GM12878 (cell line): ENCODE measurements at regions not wholly inside any gene's neighbourhood (a gene's known extent, or its start where the extent isn't known, plus 50 kb on each side); places are given as distances from the start of the nearest gene placed in this dataset.

Source experiments
- ATAC-seq: fragments of 200-7000 bp; cut with Tn5 transposase; 3 replicates; pipeline ENCODE4 v1.9.1; 2020; ENCODE audit warnings: mild to moderate bottlenecking, moderate library complexity
- BruUV-seq: library from RNA; stranded (reverse); fragments of 400-500 nt; replicated peaks from 2 replicates; lab custom pipeline; 2021; lab: Mats Ljungman, UMichigan
- CTCF ChIA-PET: fragments of 300-600 bp; sonication (Branson Sonifier 250); formaldehyde crosslinking; extraction: SDS; loops from one replicate; lab custom pipeline; 2021; ENCODE audit warnings: inconsistent platforms; lab: Yijun Ruan, JAX
- POLR2A ChIA-PET: fragments of 350-600 bp; formaldehyde crosslinking; extraction: SDS; loops from one replicate; lab custom pipeline; 2021; ENCODE audit warnings: inconsistent platforms; lab: Charles Lee
- RAD21 ChIA-PET: fragments of 300-600 bp; sonication (Branson Sonifier 250); formaldehyde crosslinking; loops from one replicate; lab custom pipeline; 2023; ENCODE audit warnings: antibody characterized with exemption; ENCODE audit not compliant: unreplicated experiment; lab: Charles Lee
- SMC1A ChIA-PET: fragments of 300-600 bp; sonication (Branson Sonifier 250); formaldehyde crosslinking; loops from one replicate; lab custom pipeline; 2023; ENCODE audit not compliant: unreplicated experiment, uncharacterized antibody; lab: Charles Lee
- DNase-seq: peaks from one replicate; pipeline ENCODE4 v3.0.0-alpha.2; 2011; ENCODE audit warnings: low read depth, low spot score
- FAIRE-seq: peaks from 3 replicates; lab custom pipeline; 2011; peaks lifted over from hg19 to GRCh38; lab: Jason Lieb, UNC
- H2AFZ ChIP-seq: 2 replicates; pipeline ENCODE4 v1.6.0; 2011; ENCODE audit warnings: low read depth, low read length, control low read depth; ENCODE audit not compliant: control insufficient read depth
- H3K27ac ChIP-seq: 2 replicates; pipeline ENCODE4 v1.5.1; 2011; ENCODE audit warnings: control low read depth; ENCODE audit not compliant: control insufficient read depth, insufficient read depth
- H3K27me3 ChIP-seq, 2 experiments: replicated peaks in 1 of 2; 2 replicates each; pipeline versions ENCODE4 v1.6.0 to v1.6.1; 2011; ENCODE audit warnings: low read length in 1 of 2; ENCODE audit not compliant: control insufficient read depth in 2 of 2, insufficient read depth in 2 of 2
- H3K36me3 ChIP-seq, 2 experiments: 2 replicates each; pipeline ENCODE4 v1.5.1; 2011; ENCODE audit warnings: low read length in 1 of 2; ENCODE audit not compliant: control insufficient read depth in 2 of 2, insufficient read depth in 2 of 2
- H3K4me1 ChIP-seq: 2 replicates; pipeline ENCODE4 v1.6.1; 2011; ENCODE audit warnings: mild to moderate bottlenecking, low read length, moderate library complexity, mixed read lengths; ENCODE audit not compliant: control insufficient read depth, insufficient read depth
- H3K4me2 ChIP-seq: 2 replicates; pipeline ENCODE4 v1.6.0; 2011; ENCODE audit warnings: control low read depth; ENCODE audit not compliant: control insufficient read depth, insufficient read depth
- H3K4me3 ChIP-seq: fragments of 200-600 bp; sonication (generic); 2 replicates; pipeline ENCODE4 v1.5.1; 2016
- H3K79me2 ChIP-seq: 2 replicates; pipeline ENCODE4 v1.6.0; 2011; ENCODE audit warnings: low read length; ENCODE audit not compliant: control insufficient read depth, insufficient read depth
- H3K9ac ChIP-seq: 2 replicates; pipeline ENCODE4 v1.8.0; 2011; ENCODE audit warnings: low read length, control low read depth, mixed read lengths; ENCODE audit not compliant: control insufficient read depth, insufficient read depth
- H3K9me3 ChIP-seq: replicated peaks from 3 replicates; pipeline ENCODE4 v1.5.1; 2011; ENCODE audit warnings: mild to moderate bottlenecking, low read length; ENCODE audit not compliant: control insufficient read depth, insufficient read depth
- H4K20me1 ChIP-seq: 2 replicates; pipeline ENCODE4 v1.6.0; 2011; ENCODE audit not compliant: control insufficient read depth, insufficient read depth
- BRCA1 ChIP-seq: IDR thresholded peaks from 2 replicates; pipeline ENCODE4 v1.6.1; 2011; ENCODE audit warnings: low read depth, low read length, improper control_type of control experiment
- CEBPZ ChIP-seq: fragments of 150-350 bp; IDR thresholded peaks from 2 replicates; pipeline ENCODE4 v1.6.1; 2016; ENCODE audit warnings: low read depth, low read length
- CHD4 ChIP-seq: fragments of 200-600 bp; sonication (generic); IDR thresholded peaks from 2 replicates; pipeline ENCODE4 v1.6.1; 2016; ENCODE audit warnings: mild to moderate bottlenecking
- MTA3 ChIP-seq: IDR thresholded peaks from 2 replicates; pipeline ENCODE4 v1.6.1; 2012; ENCODE audit warnings: low read length, inconsistent platforms, borderline replicate concordance
- RFX5 ChIP-seq: IDR thresholded peaks from 2 replicates; pipeline ENCODE4 v1.6.1; 2011; ENCODE audit warnings: low read depth, low read length, improper control_type of control experiment
- STAT1 ChIP-seq: fragments of 450-650 bp; conservative IDR thresholded peaks from 2 replicates; pipeline ENCODE4 v1.6.1; 2014; ENCODE audit warnings: antibody characterized with exemption, mild to moderate bottlenecking
- YBX1 ChIP-seq: fragments of 450-650 bp; IDR thresholded peaks from 2 replicates; pipeline ENCODE4 v1.6.1; 2016; ENCODE audit warnings: antibody characterized with exemption
- WGBS: methylation state at CpG from one replicate; pipeline ENCODE4 v1.1.6; 2016; ENCODE audit warnings: low lambda C conversion rate; ENCODE audit not compliant: insufficient replicate concordance, insufficient coverage; ENCODE audit errors: missing lambda C conversion rate; 5-methylcytosine and 5-hydroxymethylcytosine counted together
- in situ Hi-C: fragments of 300-500 bp; cut with MboI; formaldehyde crosslinking; loops from 9 replicates; pipeline ENCODE4 v1.14.3; 2018; ENCODE audit warnings: mixed read lengths
- intact Hi-C: fragments of 100-400 bp; cut with micrococcal nuclease; formaldehyde crosslinking; loops from one replicate; pipeline ENCODE4 v1.14.2; 2022; ENCODE audit not compliant: unreplicated experiment
- TF ChIP-seq, protein P1 (sequence below): fragments of 450-650 bp; formaldehyde crosslinking; IDR thresholded peaks from 2 replicates; pipeline ENCODE4 v1.4.0; 2022; ENCODE audit warnings: mild to moderate bottlenecking, moderate library complexity
- TF ChIP-seq, protein P2 (sequence below): IDR thresholded peaks from 2 replicates; pipeline ENCODE4 v1.6.1; 2011; ENCODE audit warnings: borderline replicate concordance, low read depth, mild to moderate bottlenecking, moderate library complexity, low read length; ENCODE audit not compliant: insufficient read depth, poor library complexity, severe bottlenecking
- TF ChIP-seq, protein P3 (sequence below): fragments of 450-650 bp; IDR thresholded peaks from 2 replicates; pipeline ENCODE4 v1.6.1; 2017; ENCODE audit warnings: antibody characterized with exemption, mild to moderate bottlenecking, moderate library complexity

DNA sequence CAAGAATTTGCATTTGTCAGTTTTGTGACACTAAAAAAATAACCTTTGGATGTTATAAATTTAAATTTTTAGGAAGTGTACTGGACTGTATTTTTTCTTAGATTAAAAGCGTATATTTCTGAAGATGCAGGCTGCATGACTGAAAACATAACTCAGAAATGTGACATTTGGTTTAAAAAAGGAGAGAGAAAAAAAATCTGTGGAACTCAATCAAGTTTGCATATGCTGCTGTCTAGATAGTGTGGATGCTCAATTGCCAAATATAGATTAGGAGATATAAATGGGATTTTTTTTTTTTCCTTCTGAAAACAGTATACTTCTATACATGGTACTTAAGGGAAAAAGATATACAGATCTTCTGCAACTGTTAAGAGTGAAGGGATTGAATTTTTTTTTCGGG is 402.3 kb downstream of the TAF11L14 start (continued):
- TF ChIP-seq, protein P1, sequence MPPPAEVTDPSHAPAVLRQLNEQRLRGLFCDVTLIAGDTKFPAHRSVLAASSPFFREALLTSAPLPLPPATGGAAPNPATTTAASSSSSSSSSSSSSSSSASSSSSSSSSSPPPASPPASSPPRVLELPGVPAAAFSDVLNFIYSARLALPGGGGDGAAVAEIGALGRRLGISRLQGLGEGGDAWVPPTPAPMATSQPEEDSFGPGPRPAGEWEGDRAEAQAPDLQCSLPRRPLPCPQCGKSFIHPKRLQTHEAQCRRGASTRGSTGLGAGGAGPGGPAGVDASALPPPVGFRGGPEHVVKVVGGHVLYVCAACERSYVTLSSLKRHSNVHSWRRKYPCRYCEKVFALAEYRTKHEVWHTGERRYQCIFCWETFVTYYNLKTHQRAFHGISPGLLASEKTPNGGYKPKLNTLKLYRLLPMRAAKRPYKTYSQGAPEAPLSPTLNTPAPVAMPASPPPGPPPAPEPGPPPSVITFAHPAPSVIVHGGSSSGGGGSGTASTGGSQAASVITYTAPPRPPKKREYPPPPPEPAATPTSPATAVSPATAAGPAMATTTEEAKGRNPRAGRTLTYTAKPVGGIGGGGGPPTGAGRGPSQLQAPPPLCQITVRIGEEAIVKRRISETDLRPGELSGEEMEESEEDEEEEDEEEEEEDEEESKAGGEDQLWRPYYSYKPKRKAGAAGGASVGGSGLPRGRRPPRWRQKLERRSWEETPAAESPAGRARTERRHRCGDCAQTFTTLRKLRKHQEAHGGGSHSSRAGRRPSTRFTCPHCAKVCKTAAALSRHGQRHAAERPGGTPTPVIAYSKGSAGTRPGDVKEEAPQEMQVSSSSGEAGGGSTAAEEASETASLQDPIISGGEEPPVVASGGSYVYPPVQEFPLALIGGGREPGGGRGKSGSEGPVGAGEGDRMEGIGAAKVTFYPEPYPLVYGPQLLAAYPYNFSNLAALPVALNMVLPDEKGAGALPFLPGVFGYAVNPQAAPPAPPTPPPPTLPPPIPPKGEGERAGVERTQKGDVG (CRISPR knock-in tag): no peak
- TF ChIP-seq STAT1: no peak
- TF ChIP-seq, protein P2, sequence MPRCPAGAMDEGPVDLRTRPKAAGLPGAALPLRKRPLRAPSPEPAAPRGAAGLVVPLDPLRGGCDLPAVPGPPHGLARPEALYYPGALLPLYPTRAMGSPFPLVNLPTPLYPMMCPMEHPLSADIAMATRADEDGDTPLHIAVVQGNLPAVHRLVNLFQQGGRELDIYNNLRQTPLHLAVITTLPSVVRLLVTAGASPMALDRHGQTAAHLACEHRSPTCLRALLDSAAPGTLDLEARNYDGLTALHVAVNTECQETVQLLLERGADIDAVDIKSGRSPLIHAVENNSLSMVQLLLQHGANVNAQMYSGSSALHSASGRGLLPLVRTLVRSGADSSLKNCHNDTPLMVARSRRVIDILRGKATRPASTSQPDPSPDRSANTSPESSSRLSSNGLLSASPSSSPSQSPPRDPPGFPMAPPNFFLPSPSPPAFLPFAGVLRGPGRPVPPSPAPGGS: no peak
- no peak for TF ChIP-seq YBX1
- TF ChIP-seq BRCA1: no peak

- Histone ChIP-seq H3K27me3 (no peaks in the 10 kb centered on the region), H4K20me1 (no peaks in the 10 kb centered on the region), H3K4me3 (no peak overlapping the region), H3K4me2 (no peak overlapping the region), H3K36me3 (no peaks in the 10 kb centered on the region), H3K79me2 (no peaks in the 10 kb centered on the region), H3K27ac (no peak overlapping the region), H2AFZ (no peak overlapping the region), H3K4me1 (no peaks in the 10 kb centered on the region), H3K9me3 (no peaks in the 10 kb centered on the region), H3K9ac (no peak overlapping the region)
- no TSS peak for BruUV-seq
- no peak for FAIRE-seq
- in situ Hi-C loops (no loop called here), intact Hi-C loops (no loop called here)
- SMC1A ChIA-PET: interaction anchor here (0.7 kb wide), 1 partner anchor 213 kb away, joined by 3 read pairs; no protein-coding TSS in a partner anchor
- POLR2A ChIA-PET: no interaction called here
- DNase-seq: no peak
- RAD21 ChIA-PET: no interaction called here
- 50% methylated on average over 2 of the region's 2 CpGs for WGBS
- CTCF ChIA-PET: interaction anchor here (0.6 kb wide), 1 partner anchor 34 kb away, joined by 3 read pairs; no protein-coding TSS in a partner anchor
- no peak for ATAC-seq
- TF ChIP-seq RFX5: no peak
- TF ChIP-seq, protein P3, sequence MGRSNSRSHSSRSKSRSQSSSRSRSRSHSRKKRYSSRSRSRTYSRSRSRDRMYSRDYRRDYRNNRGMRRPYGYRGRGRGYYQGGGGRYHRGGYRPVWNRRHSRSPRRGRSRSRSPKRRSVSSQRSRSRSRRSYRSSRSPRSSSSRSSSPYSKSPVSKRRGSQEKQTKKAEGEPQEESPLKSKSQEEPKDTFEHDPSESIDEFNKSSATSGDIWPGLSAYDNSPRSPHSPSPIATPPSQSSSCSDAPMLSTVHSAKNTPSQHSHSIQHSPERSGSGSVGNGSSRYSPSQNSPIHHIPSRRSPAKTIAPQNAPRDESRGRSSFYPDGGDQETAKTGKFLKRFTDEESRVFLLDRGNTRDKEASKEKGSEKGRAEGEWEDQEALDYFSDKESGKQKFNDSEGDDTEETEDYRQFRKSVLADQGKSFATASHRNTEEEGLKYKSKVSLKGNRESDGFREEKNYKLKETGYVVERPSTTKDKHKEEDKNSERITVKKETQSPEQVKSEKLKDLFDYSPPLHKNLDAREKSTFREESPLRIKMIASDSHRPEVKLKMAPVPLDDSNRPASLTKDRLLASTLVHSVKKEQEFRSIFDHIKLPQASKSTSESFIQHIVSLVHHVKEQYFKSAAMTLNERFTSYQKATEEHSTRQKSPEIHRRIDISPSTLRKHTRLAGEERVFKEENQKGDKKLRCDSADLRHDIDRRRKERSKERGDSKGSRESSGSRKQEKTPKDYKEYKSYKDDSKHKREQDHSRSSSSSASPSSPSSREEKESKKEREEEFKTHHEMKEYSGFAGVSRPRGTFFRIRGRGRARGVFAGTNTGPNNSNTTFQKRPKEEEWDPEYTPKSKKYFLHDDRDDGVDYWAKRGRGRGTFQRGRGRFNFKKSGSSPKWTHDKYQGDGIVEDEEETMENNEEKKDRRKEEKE: no peak
- TF ChIP-seq MTA3: no peak
- no peak for TF ChIP-seq CHD4
- no peak for TF ChIP-seq CEBPZ
These were observed 403.5 kb downstream of the TAF11L14 start for GRCh38 chr5:18037718-18038117.
